ENCODE measurements at regions not wholly inside any gene's neighbourhood (a gene's known extent, or its start where the extent isn't known, plus 50 kb on each side); places are given as distances from the start of the nearest gene placed in this dataset.
"Not testable (repeated sequence)": the region's sequence is repeated elsewhere in the genome, so short reads cannot be mapped to it uniquely, and the experiment has no call there.

DNA sequence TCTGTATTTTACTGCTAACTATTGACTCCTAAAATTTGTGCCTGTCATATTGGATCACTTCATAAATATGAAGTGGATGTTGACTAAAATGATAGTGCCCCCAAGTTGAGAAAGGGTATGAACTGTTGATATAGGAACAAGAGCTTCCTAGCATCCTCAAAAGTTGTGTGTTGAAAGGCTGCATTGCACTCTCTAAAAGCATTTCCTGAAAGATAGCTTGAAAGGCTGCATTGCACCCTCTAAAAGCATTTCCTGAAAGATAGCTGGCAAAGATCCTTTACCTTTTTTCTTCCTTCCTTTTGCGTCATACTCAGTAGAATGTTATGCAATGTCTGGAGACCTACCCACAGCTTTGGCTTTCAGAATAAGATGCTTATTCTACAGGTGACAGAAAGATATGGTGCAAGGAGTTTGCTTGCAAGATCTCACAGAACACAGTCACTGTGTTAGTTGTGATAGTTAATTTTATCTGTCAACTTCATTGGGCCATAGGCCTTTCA is 274.6 kb upstream of the GALNTL6 start:
- DNase-seq (ENCODE audit: low spot score) (no peak), ATAC-seq (no peak)

DNA sequence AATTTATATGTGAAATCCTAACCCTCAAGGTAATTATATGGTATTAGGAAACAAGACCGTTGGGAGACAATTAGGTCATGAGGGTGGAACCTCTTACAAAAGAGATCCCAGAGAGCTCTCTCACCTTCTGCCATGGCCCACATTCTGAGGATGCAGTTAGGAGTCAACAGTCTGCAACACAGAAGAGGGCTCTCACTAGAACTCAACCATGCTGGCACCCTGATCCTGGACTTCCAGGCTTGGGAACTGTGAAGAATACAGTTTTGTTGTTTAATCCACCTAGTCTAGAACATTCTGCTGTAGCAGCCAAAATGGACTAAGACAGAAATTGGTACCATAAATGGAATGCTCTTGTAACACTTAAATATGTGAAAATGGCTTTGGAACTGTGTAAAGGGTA is 278.8 kb upstream of the GALNTL6 start:
- DNase-seq (ENCODE audit: low spot score) (no peak), ATAC-seq (no peak)

DNA sequence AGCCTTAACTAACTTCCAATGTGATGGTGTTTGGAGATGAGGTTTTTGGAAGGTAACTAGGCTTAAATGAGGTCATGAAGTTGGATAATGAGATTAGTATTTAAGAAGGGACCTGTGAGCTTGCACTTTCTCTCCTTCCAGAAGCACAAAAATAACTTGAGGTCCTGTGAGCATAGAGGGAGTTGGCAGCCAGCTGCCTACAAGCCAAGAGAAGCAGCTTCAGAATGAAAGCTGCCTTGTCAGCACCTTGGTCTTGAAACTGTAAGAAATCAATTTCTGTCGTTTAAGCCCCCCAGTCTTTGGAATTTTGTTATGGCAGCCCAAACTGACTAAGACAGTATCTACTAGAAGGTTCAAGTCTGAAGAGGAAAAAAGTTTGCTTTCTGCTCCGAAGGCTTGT is 280.2 kb upstream of the GALNTL6 start:
- no peak for ATAC-seq
- DNase-seq (ENCODE audit: low spot score) = no peak

DNA sequence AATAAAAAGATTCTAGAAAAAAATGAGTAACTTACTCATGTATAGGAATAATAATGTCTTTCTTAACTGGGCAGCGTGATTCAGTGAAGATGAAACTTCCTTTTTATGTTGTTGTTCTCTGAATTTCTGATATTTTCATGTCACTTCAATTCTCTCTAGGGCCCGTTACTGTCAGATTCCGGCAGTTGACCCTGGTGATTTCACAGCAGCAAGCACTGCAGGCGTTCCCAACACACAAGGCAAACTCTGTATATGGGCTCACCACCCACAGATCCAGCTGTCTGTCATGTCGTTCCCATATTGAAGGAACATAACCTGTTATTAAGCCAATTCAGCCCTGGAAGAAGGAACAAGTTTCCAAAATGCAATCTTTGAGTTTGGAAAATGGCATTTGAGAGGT is 288.3 kb upstream of the GALNTL6 start:
- ATAC-seq (no peak), DNase-seq (ENCODE audit: low spot score) (no peak)

DNA sequence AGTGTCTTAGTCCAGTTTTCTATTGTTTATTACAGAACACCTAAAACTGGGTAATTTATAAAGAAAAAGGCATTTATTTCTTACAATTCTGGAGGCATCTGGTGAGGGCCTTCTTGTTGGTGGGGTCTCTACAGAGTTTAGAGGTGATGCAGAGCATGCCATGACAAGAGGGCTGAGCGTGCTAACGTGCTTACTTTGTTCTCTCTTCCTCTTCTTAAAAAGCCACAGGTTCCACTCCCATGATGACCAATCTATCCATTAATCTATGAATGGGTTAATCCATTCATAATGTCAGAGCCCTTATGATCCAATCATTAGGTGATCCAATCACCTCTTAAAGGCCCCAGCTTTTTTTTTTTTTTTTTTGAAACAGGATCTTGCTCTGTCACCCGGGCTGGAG is 291.5 kb upstream of the GALNTL6 start:
- no peak for DNase-seq (ENCODE audit: low spot score)
- ATAC-seq = no peak

DNA sequence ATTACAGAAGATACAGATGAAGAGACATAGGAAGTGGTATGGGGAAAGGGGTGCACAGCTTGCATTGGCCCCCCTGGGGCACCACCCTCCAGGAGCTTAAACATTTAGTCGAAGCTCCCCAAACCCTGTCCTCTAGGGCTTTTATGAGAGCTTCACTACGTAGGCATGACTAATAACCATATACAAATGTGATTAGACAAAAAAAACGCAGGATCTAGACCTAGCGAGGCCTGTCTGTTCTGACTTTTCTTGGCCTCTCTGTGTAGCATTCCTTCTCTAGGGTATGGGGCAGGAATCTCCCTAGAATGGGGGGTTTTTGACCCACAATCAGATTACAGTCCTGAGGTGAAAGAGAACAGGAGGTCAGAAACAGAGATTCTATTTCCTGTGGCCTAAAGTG is 293.7 kb upstream of the GALNTL6 start:
- no peak for DNase-seq (ENCODE audit: low spot score)
- ATAC-seq = no peak

DNA sequence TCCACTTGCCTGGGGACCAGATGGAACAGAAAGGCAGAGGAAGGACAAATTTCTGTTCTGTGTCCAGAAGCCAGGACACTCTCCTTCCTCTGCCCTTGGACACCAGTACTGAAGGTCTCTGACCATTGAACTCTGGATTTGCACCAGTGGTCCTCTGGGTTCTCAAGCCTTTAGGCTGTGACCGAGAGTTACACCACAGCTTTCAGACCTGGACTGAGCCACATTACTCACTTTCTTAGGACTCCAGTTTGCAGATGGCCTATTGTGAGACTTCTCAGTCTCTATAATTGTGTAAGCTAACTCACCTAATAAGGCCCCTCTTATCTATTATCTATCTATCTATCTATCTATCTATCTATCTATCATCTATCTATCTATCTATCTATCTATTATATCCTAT is 295.3 kb upstream of the GALNTL6 start:
- ATAC-seq = no peak
- no peak for DNase-seq (ENCODE audit: low spot score)

DNA sequence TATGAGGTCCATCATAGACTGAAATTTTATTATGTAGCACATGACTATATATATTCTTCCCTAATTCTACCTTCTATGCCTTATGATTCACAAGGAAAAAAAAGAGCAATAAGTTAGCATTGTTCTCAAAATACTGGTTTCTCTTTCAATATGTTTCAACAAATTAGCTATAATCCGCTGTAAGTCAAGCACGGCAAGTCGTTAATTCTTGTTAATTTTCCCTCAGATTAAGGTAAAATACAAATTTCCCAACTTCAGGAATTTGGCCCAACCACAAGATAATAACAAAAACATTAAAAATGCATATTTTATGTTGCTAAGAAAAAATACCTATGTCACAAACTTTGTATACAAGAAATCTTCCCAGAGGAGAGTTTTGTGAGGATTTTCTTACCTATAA is 296.5 kb upstream of the GALNTL6 start:
- ATAC-seq (no peak), DNase-seq (ENCODE audit: low spot score) (no peak)

DNA sequence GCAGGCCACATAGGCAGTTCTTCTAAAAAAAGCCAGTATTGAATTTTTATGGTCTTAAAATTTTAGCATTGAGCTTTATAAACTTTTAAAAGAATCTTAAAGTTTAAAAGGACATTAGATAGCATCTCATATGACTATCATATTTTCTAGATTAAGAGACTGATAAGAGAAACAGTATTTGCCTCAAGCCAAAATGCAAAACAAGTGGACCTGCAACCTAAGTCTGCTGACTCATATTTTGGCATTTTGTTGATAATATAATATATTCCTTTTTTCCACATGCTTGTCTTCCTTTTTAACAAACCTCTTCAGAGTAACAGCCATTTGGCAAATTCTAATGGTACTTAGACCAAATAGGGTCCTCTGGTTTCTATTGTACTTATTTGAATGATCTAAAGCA is 328.5 kb upstream of the GALNTL6 start:
- DNase-seq (ENCODE audit: low spot score) = no peak
- ATAC-seq = no peak

DNA sequence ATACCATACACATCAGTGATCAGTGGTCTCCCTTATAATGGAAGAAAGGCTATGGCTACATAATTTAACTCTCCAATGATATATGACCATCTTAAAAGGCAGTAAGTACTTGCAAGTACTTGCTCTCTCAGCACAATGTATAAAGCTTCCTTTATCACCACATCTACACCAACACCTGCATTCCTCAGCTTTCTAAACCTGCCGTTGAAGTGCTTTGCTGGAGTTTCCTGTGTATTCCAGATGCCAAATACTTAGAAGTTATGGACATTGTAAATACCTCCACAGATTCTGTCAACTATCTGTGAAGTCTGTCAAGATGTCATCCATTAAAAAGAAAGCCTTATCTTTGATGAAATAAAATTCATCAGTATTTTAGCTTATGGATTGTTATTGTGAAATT is 335.0 kb upstream of the GALNTL6 start:
- no peak for ATAC-seq

DNA sequence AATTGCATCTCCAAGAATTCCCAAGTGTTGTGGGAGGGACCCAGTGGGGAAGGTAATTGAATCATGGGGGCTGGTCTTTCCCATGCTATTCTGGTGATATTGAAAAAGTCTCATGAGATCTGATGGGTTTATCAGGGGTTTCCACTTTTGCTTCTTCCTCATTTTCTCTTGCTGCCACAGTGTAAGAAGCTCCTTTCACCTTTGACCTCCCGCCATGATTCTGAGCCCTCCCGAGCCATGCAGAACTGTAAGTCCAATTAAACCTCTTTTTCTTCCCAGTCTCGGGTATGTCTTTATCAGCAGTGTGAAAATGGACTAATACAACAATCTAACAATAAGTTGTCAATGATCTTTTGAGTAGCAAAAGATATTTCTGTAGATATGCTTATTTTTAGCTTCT is 338.1 kb upstream of the GALNTL6 start:
- not testable (repeated sequence) for DNase-seq (ENCODE audit: low spot score); ATAC-seq

More for the DNA sequence above, 335.0 kb upstream of the GALNTL6 start:
- DNase-seq (ENCODE audit: low spot score) = no peak

DNA sequence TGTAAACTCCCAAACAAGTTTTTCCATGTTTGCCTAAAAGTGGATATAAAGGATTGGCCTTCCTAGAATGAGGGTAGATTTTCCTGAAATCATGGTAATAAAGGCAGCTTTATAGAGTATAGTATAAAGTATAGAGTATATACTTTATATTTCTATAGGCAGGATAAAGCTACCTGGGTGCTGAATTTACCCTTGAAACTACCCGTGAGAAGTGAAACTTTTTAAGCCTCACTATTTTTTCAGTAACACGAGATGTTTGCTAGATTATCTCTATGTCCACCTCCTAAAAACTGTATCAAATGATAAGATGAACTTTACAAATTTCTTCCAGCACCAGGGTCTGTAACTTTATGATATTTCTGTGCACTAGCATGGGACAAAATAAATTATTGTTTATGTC is 340.0 kb upstream of the GALNTL6 start:
- DNase-seq (ENCODE audit: low spot score) (no peak), ATAC-seq (no peak)

DNA sequence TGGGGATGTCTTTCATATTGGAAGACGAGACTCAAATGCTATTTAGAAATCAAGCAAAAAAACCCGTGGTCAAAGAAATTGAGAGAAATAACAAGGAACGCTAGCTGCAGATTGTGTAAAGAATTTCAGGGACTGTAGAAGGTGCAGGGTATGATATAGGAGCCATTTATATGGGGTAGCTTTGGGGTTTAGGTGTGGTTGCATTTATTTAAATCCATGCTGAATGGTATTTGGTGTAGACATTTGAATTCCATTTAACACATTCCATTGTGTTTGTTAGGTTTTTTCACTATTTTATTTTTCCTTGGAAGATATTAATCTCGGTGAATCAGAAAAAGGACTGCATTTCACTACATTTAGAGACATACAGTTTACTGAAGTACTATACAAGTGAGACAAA is 341.0 kb upstream of the GALNTL6 start:
- DNase-seq (ENCODE audit: low spot score) (no peak), ATAC-seq (no peak)

DNA sequence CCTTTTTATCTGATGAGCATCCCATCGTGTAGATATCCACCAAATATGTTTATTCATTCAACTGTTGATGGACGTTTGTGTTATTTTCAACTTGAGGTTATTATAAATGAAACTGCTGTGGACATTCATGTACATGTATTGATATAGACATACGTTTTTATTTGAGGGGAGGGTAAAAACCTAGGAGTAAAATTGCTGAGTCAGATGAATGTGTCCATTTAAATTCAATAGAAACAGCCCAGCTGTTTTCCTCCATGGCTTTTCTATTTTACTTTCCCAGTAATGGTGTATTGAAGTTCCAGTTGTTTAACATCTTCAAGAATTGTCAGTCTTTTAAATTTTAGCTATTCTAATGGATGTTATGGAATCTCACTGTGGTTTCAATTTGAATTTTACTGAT is 348.7 kb upstream of the GALNTL6 start:
- no peak for ATAC-seq

DNA sequence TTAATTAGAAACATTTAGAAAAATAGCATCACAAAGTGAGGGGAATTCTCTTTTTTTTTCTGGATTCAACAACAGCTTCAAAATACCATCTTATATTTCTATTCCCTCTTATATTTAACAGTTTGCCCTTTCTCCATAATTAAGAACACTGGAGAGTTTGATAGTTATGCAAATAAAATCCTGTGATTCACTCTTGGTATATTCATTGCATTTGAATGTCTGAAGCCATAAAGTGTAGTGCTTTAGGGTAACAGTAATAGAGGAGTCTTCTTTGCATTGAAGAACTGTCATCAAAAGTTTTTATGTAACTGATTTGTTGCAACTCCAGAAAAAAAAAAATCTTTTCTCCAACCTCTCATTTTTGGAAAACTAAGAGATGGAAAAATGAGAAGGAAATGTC is 352.0 kb upstream of the GALNTL6 start:
- DNase-seq (ENCODE audit: low spot score) (no peak), ATAC-seq (no peak)

More for the DNA sequence above, 348.7 kb upstream of the GALNTL6 start:
- no peak for DNase-seq (ENCODE audit: low spot score)

DNA sequence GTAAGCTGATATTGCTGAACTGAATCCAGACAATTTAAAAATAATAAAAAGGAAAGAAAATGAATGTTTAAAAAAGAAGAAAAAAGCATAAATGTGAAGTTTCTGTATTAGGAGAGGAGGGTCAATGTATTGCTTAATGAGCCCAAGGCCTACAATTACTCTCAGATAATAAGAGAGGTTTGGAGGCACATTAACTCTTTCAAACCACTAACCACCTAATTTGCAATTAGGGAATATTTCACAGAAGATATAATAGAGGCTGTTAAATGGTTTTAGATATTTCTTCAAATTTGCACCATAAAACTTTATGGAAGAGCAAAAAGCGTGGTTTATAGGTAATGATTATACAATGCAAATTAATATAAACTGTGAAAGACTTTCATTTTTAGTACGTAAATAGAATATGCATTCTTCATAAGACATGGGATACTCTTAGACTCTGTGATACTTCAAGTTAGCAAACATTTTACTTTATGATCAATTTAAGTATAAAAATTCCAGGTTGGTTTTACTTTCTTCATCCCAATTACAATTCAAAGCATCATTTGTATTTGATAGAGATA is 364.2 kb upstream of the GALNTL6 start:
- DNase-seq (ENCODE audit: low spot score) (no peak), ATAC-seq (no peak)

DNA sequence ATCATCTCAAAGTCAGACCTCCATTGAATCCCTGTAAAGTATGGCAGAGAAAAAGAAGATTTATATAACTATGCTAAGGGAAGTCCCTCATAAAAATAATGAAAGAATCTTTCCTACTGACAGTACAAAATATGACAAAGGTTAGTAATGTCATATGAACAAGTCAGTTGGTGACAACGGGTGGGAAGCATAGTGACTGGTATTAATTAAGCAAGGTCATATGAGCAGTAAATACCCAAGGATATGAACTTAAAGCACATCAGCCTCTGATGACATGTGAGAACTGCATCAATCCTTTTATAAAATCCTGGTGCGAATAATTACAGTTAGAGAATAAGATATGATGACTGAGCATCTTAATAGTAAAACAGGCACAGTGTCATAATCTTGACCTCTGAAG is 364.8 kb upstream of the GALNTL6 start:
- ATAC-seq = no peak

DNA sequence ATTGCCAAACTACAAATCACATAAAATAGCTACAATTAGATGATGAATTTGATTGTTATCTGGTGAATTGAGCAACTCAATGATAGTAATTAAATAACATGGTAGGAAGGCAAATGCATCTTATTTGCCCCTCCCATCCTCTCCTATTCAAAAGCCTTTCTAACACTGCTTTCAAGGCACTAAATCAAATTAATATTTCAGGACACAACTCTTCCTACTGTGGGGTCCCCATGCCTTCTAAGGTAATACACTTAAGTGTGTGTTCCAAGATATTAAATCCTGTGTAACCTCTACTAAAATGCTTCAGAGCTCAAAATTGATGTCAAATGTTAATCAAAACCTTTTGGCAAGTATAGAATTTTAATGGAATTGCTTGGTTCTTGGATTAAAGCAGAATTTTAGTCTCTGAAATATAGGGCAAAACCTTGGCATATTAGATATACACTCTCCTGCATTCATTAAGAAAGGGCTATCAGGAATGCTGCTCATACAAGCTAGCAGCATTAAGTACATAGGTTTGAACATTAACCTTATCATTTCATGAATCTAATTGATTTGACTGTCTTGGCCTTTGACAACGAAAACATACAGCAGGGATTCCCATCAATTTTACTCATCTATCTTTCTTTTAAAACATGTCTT is 371.8 kb upstream of the GALNTL6 start:
- ATAC-seq = no peak
- DNase-seq (ENCODE audit: low spot score) = no peak

More for the DNA sequence above, 364.8 kb upstream of the GALNTL6 start:
- no peak for DNase-seq (ENCODE audit: low spot score)

DNA sequence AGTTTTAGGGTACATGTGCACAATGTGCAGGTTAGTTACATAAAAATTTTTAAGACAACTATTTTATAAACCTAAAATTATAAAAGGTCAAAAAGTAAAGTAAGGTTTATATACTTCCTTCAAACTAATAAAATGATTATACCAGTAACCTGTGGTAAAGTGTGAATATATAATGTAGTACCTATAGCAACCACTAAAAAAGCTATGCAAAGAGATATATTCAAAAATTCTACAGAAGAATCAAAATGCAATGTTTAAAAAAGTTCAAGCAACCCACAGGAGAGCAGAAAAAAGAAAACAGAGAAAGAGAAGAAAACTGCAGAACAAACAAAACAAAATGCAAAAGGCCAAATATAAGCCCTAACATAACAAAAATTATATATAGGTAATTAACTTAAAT is 379.5 kb upstream of the GALNTL6 start:
- ATAC-seq (no peak), DNase-seq (ENCODE audit: low spot score) (no peak)

DNA sequence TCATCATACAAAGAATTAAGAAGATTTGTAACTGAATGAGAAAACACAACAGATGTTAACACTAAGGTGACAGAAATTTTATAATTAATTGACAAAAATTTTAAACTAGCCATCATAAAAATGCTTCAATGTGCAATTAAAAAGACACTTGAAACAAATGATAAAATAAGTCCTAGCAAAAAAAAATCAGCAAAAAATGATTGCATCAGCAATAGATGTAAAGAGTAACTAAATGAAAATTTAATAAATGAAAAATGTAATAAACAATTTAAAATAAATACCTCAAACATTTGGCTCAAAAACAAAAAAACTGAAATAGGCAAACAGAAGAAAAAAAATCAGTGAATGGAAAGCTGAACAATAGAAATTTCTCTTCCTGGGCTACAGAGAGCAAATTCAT is 380.7 kb upstream of the GALNTL6 start:
- ATAC-seq (no peak), DNase-seq (ENCODE audit: low spot score) (no peak)

DNA sequence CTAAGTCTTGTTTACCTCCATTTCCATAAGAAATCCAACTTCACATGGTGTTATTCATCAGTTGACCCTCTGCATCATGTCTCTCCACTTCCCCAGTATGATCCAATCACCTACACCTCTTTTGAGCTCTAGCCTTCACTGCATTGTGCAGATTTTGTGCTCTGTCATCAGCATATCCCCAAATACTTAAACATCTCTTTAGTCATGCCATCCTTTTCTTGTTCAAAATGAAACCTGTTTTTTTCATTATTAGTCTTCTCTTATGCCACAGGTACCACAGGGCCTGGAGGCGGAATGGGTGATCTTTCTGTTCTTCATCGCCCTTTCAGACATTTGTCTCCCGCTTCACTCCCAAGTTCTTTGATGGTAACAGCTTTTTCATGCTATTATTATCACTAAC is 382.7 kb upstream of the GALNTL6 start:
- no peak for DNase-seq (ENCODE audit: low spot score)
- no peak for ATAC-seq

DNA sequence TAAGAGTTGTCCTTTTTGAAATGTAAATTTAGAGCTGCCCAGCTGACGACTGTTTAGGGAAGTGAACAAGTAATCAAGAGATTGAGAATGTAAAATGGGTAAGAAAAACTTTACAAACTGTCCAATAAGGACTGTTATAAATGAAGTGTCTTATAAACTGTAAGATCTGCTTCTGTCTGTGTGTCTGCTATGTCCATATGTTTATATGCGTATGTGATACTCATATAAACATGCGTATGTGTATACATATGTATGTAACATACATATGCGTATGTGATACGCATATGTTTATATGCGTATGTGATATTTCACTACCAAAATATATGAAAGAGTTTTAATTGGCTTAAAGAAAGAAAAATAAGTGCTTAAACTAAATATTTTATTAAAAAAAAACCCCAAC is 416.0 kb upstream of the GALNTL6 start:
- no peak for ATAC-seq
- no peak for DNase-seq (ENCODE audit: low spot score)

DNA sequence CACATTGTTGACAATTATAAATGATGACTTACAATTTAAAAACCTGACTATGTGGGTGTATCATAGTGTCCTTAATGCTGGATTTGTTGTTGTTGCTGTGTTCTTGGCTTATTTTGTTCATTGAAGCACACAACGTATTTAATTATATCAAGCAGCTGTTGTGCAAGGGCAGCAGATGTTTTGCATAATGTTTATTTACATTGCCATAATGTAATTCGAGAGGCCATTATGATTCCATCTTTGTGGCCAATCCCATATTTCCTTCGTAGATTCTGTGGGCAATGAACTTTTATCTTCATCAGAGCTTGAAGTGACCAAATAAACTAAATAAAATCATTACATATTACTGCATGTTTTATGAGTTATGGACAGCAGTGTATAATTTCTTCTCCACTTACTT is 422.6 kb upstream of the GALNTL6 start:
- ATAC-seq (no peak), DNase-seq (ENCODE audit: low spot score) (no peak)

Data from left lobe of liver (tissue), 2 donors.